Activated T-cell treated with anti-CD3 and anti-CD28 coated beads for 48 hours (primary cell): ENCODE measurements at regions not wholly inside any gene's neighbourhood (a gene's known extent, or its start where the extent isn't known, plus 50 kb on each side); places are given as distances from the start of the nearest gene placed in this dataset.

Experiments used
- DNase-seq: peaks from one replicate; pipeline ENCODE4 v3.0.0-alpha.2; 2020; ENCODE audit warnings: low read depth

- DNase-seq = no peak
Observed at GRCh38 chr1:4430406-4431365, 223.7 kb upstream of the AJAP1 start.

GRCh38 chr1:4431491-4431890, 222.9 kb upstream of the AJAP1 start:
- no peak for DNase-seq

GRCh38 chr1:4433075-4433474, 221.3 kb upstream of the AJAP1 start:
- no peak for DNase-seq

GRCh38 chr1:4444086-4444485, 210.3 kb upstream of the AJAP1 start:
- no peak for DNase-seq

- no peak for DNase-seq
Observed at GRCh38 chr1:4447778-4448420, 206.5 kb upstream of the AJAP1 start.

GRCh38 chr1:4449972-4450371, 204.4 kb upstream of the AJAP1 start:
- DNase-seq = no peak

GRCh38 chr1:4452701-4453100, 201.7 kb upstream of the AJAP1 start:
- DNase-seq = no peak

- no peak for DNase-seq
Observed at GRCh38 chr1:4460052-4460451, 194.4 kb upstream of the AJAP1 start.

- no peak for DNase-seq
Observed at GRCh38 chr1:4460651-4461050, 193.8 kb upstream of the AJAP1 start.

GRCh38 chr1:4461726-4462290, 192.6 kb upstream of the AJAP1 start:
- no peak for DNase-seq

GRCh38 chr1:4462831-4463484, 191.5 kb upstream of the AJAP1 start:
- no peak for DNase-seq

- no peak for DNase-seq
Observed at GRCh38 chr1:4463631-4464030, 190.8 kb upstream of the AJAP1 start.

GRCh38 chr1:4464478-4464877, 189.9 kb upstream of the AJAP1 start:
- no peak for DNase-seq

- DNase-seq = no peak
Observed at GRCh38 chr1:4467241-4467640, 187.2 kb upstream of the AJAP1 start.

GRCh38 chr1:4468386-4468785, 186.0 kb upstream of the AJAP1 start:
- DNase-seq = no peak

GRCh38 chr1:4468804-4469514, 185.4 kb upstream of the AJAP1 start:
- no peak for DNase-seq

GRCh38 chr1:4476394-4476793, 178.0 kb upstream of the AJAP1 start:
- no peak for DNase-seq

- DNase-seq = no peak
Observed at GRCh38 chr1:4481451-4481850, 173.0 kb upstream of the AJAP1 start.

- DNase-seq = no peak
Observed at GRCh38 chr1:4482526-4482925, 171.9 kb upstream of the AJAP1 start.

GRCh38 chr1:4483021-4483625, 171.3 kb upstream of the AJAP1 start:
- no peak for DNase-seq

- DNase-seq = no peak
Observed at GRCh38 chr1:4485398-4485797, 169.0 kb upstream of the AJAP1 start.

GRCh38 chr1:4485878-4486277, 168.5 kb upstream of the AJAP1 start:
- no peak for DNase-seq
